Breast epithelium (tissue), 4 donors: ENCODE measurements at regions not wholly inside any gene's neighbourhood (a gene's known extent, or its start where the extent isn't known, plus 50 kb on each side); places are given as distances from the start of the nearest gene placed in this dataset.

Experiments
- DNase-seq, 2 donors: peaks; one replicate each; pipeline ENCODE4 v3.0.0-alpha.2; 2019; ENCODE audit warnings: low spot score in 2 of 2
- H3K27ac ChIP-seq, 2 donors: fragments of 200-600 bp; sonication (generic) in 1 of 2; one replicate each; pipeline ENCODE4 v1.5.1; 2016 to 2019; ENCODE audit warnings: mild to moderate bottlenecking in 1 of 2
- H3K27me3 ChIP-seq, 2 donors: fragments of 200-600 bp; sonication (generic) in 1 of 2; one replicate each; pipeline versions ENCODE4 v1.5.1 to v1.6.0; 2017 to 2019; ENCODE audit warnings: control low read depth in 1 of 2, mild to moderate bottlenecking in 1 of 2
- H3K36me3 ChIP-seq: fragments of 200-600 bp; one replicate; pipeline ENCODE4 v1.5.1; 2019
- H3K4me1 ChIP-seq, 2 donors: fragments of 200-600 bp; sonication (generic); one replicate each; pipeline ENCODE4 v1.5.1; 2016 to 2019; ENCODE audit warnings: control low read depth in 1 of 2
- H3K4me3 ChIP-seq, 3 donors: fragments of 200-600 bp; sonication (generic); 1 replicate in 2 of 3; 2 replicates in 1 of 3; pipeline ENCODE4 v1.5.1; 2016 to 2019; ENCODE audit warnings: mild to moderate bottlenecking in 3 of 3, moderate library complexity in 2 of 3
- H3K9me3 ChIP-seq, 2 donors: fragments of 200-600 bp; sonication (generic) in 1 of 2; one replicate each; pipeline ENCODE4 v1.5.1; 2016 to 2019; ENCODE audit warnings: control low read depth in 1 of 2
- CTCF ChIP-seq, 3 donors: fragments of 450-650 bp; IDR thresholded peaks; one replicate each; pipeline ENCODE4 v1.5.1; 2016 to 2017; ENCODE audit warnings: antibody characterized with exemption in 3 of 3, mild to moderate bottlenecking in 3 of 3, moderate library complexity in 3 of 3
- POLR2A ChIP-seq: fragments of 450-650 bp; IDR thresholded peaks from one replicate; pipeline ENCODE4 v1.6.1; 2016; ENCODE audit warnings: antibody characterized with exemption, mild to moderate bottlenecking, moderate library complexity
- POLR2AphosphoS5 ChIP-seq, 3 donors: sonication (generic); formaldehyde crosslinking; IDR thresholded peaks; one replicate each; pipeline ENCODE4 v1.6.1; 2017; ENCODE audit warnings: antibody characterized with exemption in 3 of 3
- intact Hi-C: fragments of 100-400 bp; cut with DNase I; formaldehyde crosslinking; loops from one replicate; pipeline ENCODE4 v1.15.1; 2023; ENCODE audit warnings: low total_unique reads

- Histone ChIP-seq H3K9me3 (no peaks in the 10 kb centered on the region), H3K27me3 (no peaks in the 10 kb centered on the region), H3K4me1 (no peaks in the 10 kb centered on the region), H3K27ac (peak overlapping the region in 1 of 2 donors; percentile 61), H3K4me3 (no peak overlapping the region), H3K36me3 (no peaks in the 10 kb centered on the region)
- DNase-seq = no peak
- TF ChIP-seq POLR2AphosphoS5 (IDR thresholded peaks at IDR 0.05) (no peak), POLR2A (no peak), CTCF (IDR thresholded peaks at IDR 0.05) (no peak)
- intact Hi-C loops = no loop called here
These were observed 84.9 kb upstream of the PMAIP1 start for GRCh38 chr18:59814891-59815290.

GRCh38 chr18:59813942-59814341 is 85.9 kb upstream of the PMAIP1 start:
- H3K27ac ChIP-seq = no peak overlapping the region
- DNase-seq = no peak
- no peaks in the 10 kb centered on the region for H3K27me3 ChIP-seq
- no peaks in the 10 kb centered on the region for H3K36me3 ChIP-seq
- no peaks in the 10 kb centered on the region for H3K9me3 ChIP-seq
- no peak overlapping the region for H3K4me3 ChIP-seq
- intact Hi-C loops = no loop called here
- TF ChIP-seq POLR2AphosphoS5 (IDR thresholded peaks at IDR 0.05) = no peak
- TF ChIP-seq POLR2A = no peak
- TF ChIP-seq CTCF (IDR thresholded peaks at IDR 0.05) = no peak
- no peaks in the 10 kb centered on the region for H3K4me1 ChIP-seq

- Histone ChIP-seq H3K4me3 (no peak overlapping the region), H3K4me1 (no peaks in the 10 kb centered on the region), H3K27me3 (no peaks in the 10 kb centered on the region), H3K27ac (no peak overlapping the region), H3K36me3 (no peaks in the 10 kb centered on the region), H3K9me3 (no peaks in the 10 kb centered on the region)
- DNase-seq = no peak
- TF ChIP-seq POLR2AphosphoS5 (IDR thresholded peaks at IDR 0.05) (no peak), CTCF (IDR thresholded peaks at IDR 0.05) (no peak), POLR2A (no peak)
- intact Hi-C loops = no loop called here
These were observed 88.9 kb upstream of the PMAIP1 start for GRCh38 chr18:59810735-59811520.

- Histone ChIP-seq H3K9me3 (no peaks in the 10 kb centered on the region), H3K4me3 (no peak overlapping the region), H3K27me3 (no peaks in the 10 kb centered on the region), H3K27ac (no peak overlapping the region), H3K36me3 (no peaks in the 10 kb centered on the region), H3K4me1 (no peaks in the 10 kb centered on the region)
- TF ChIP-seq POLR2A = no peak
- TF ChIP-seq POLR2AphosphoS5 (IDR thresholded peaks at IDR 0.05) = no peak
- no peak for TF ChIP-seq CTCF (IDR thresholded peaks at IDR 0.05)
- intact Hi-C loops = no loop called here
- DNase-seq = no peak
These were observed 89.6 kb upstream of the PMAIP1 start for GRCh38 chr18:59810183-59810582.

- Histone ChIP-seq H3K27me3 (no peaks in the 10 kb centered on the region), H3K9me3 (no peaks in the 10 kb centered on the region), H3K36me3 (no peaks in the 10 kb centered on the region), H3K4me1 (no peaks in the 10 kb centered on the region), H3K27ac (no peak overlapping the region), H3K4me3 (no peak overlapping the region)
- no peak for DNase-seq
- intact Hi-C loops = no loop called here
- TF ChIP-seq POLR2AphosphoS5 (IDR thresholded peaks at IDR 0.05) (no peak), POLR2A (no peak), CTCF (IDR thresholded peaks at IDR 0.05) (no peak)
These were observed 97.8 kb upstream of the PMAIP1 start for GRCh38 chr18:59802031-59802430.
